Fibroblast of peridontal ligament (primary cell): ENCODE measurements at regions not wholly inside any gene's neighbourhood (a gene's known extent, or its start where the extent isn't known, plus 50 kb on each side); places are given as distances from the start of the nearest gene placed in this dataset.

Source experiments
- DNase-seq: peaks from one replicate; pipeline ENCODE4 v3.0.0-alpha.2; 2010; ENCODE audit errors: extremely low read depth

GRCh38 chr4:32950866-32951265 is 2230.7 kb downstream of the PCDH7 start:
- no peak for DNase-seq

DNA sequence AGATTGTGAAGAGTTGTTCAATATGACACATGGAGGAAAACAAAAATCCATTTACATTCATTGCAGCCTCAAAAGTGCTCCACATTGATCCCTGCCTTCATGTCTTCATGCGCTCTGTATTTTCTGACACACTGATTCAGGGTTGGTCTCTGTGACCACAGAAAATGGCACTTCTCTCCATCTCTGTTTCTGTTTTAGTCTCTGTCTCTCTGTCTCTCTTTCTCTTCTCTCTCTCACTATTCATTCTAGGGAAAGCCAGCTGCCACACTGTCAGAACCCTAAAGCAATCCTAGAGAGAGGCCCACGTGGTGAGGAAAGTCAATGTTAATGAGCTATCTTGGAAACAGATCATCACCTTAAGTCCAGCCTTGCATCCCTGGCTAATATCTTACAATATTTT is 2238.4 kb downstream of the PCDH7 start:
- no peak for DNase-seq

DNA sequence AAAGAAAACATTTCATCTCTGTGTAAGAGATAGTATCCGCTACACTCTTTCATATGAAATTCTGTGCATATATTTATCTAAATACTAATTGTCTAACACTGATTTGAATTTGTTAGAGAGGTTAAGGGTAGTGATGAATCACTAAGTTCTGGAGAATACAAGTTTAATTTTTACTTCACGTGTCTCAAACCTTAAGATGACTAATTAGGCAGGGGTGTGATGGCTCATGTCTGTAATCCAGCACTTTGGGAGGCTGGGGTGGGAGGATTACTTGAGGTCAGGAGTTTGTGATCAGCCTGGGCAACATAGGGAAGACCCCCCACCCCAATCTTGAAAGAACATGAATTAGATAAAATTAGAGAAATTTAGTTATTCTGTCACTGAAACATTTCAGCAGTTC is 2241.9 kb downstream of the PCDH7 start:
- DNase-seq = no peak

GRCh38 chr4:32985256-32985655 is 2265.1 kb downstream of the PCDH7 start:
- DNase-seq = no peak

GRCh38 chr4:32986236-32986635 is 2266.1 kb downstream of the PCDH7 start:
- DNase-seq = no peak

- DNase-seq = no peak
Measured at GRCh38 chr4:32987111-32987510, 2266.9 kb downstream of the PCDH7 start.

GRCh38 chr4:32988165-32988811 is 2268.1 kb downstream of the PCDH7 start:
- DNase-seq = no peak

GRCh38 chr4:32991663-32992062 is 2271.5 kb downstream of the PCDH7 start:
- DNase-seq = no peak

- DNase-seq = no peak
Measured at GRCh38 chr4:32994981-32995881, 2275.1 kb downstream of the PCDH7 start.

GRCh38 chr4:33013282-33013681 is 2293.1 kb downstream of the PCDH7 start:
- no peak for DNase-seq

DNA sequence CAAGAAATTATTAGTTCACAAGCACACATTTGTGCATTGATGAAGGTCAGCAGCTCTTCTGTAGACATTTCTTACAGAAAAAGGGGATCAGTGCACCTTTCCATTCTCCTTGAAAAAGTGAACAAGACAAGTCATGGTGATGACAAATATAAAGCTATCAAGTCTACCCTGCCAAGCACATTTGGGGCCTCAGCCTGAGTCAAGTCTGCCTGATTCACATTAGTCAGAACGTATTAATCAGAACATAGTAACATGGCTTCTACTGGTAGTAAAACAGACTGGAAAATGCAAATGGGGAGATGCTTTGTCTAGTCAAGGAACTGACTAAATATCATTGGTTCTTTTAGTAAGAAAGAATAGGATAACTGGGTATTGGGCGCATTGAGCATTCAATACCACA is 2305.1 kb downstream of the PCDH7 start:
- DNase-seq = no peak

- no peak for DNase-seq
Measured at GRCh38 chr4:33029976-33030375, 2309.8 kb downstream of the PCDH7 start.

DNA sequence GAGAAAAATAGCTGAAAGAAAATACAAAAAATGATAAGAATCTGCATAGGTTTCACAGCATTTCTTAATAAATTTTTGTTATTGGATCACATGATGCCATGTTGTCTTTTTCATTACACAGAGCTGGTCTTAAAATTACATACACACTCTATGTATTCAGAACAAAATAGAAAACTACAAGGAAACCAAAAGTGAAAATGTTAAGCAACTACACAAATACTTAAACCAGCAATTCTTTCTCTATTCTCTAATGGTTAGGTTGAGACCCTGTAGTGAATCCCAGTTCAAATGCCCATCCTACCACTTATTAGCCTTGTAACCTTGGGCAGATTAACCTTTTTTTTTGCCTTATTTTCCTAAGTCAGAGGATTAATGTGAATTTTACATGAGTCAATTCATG is 2311.2 kb downstream of the PCDH7 start:
- DNase-seq = no peak

- no peak for DNase-seq
Measured at GRCh38 chr4:33037464-33037863, 2317.3 kb downstream of the PCDH7 start.

- DNase-seq = no peak
Measured at GRCh38 chr4:33045334-33045733, 2325.2 kb downstream of the PCDH7 start.

DNA sequence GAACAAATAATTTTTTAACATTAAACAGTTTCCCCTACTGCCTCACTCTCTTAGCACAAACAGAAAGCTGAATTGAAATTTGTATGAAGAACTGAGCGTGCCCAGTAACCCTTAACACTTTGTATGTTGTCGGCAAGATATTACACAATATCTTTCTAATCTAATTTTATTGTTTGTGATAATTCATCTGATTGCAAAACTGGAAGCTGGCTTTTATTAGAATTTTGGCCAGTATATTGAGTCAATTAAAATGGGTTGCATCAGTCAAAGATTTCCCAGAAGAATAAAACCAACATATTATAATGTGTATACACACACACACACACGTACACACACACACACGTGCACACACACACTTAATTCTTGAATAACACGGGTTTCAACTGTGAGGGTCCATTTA is 2332.1 kb downstream of the PCDH7 start:
- no peak for DNase-seq

GRCh38 chr4:33054161-33054560 is 2334.0 kb downstream of the PCDH7 start:
- DNase-seq = no peak

DNA sequence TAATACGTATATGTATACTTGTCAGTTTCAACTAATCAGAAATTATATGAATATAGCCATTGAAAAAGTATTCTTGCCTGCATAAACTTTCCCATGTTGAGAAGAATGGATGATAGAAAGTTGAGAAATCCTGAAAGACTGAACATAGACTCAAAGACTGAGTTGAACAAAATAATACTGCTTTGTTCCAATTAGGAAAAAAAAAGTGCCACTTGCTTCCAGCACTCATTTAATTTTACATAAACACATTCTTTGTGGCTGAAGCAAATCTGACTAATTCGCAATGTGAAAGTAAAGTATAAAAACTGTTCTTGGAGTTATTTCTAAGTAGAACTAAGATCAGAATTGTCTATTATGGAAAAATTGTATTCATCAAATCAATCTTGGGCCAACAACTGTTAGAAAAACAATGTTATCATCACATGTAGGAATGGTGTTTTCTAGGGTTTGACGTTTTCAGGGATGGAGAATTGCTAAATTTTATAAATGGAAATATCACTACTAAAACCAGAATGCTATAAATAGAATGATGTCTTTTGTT is 2334.6 kb downstream of the PCDH7 start:
- no peak for DNase-seq

DNA sequence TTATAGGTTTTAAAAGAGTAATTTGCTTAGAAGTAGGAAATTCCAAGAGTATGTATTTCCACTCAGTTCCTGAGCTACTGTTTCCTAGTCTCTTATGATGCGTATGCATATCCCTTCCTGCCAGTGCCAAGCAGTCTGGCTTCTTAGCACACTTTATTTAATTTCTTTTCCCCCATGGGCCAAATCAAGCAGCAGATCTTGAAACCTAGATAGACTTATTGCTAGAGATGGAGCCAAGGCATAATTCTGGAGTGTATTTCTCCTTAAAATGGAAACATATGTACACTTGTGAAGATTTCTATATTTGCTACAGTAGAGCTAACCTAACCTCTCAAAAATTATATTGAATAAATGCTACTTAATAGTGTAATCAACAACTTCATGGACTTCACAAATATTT is 2337.6 kb downstream of the PCDH7 start:
- DNase-seq = no peak

DNA sequence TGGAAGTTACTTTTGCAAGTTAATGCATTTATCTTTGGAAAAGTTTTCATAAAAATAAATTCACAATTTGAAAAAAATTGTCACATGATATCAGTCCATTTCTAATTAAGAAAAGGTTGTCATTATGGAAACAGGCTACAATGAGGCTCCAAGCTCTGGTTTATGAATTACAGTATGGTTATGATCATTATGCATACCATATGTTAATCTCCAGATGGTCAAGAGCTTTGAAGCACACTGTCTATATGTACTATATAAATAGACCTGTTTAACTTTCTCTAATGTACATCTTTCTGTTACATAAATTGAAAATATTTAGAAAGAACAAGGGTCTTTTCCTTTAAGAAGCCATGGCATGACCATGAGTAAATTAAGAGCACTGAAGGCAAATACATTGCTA is 2338.8 kb downstream of the PCDH7 start:
- DNase-seq = no peak

- DNase-seq = no peak
Measured at GRCh38 chr4:33060674-33061542, 2340.7 kb downstream of the PCDH7 start.

GRCh38 chr4:33061727-33062126 is 2341.6 kb downstream of the PCDH7 start:
- DNase-seq = no peak
